ENCODE measurements at regions not wholly inside any gene's neighbourhood (a gene's known extent, or its start where the extent isn't known, plus 50 kb on each side); places are given as distances from the start of the nearest gene placed in this dataset.

DNA sequence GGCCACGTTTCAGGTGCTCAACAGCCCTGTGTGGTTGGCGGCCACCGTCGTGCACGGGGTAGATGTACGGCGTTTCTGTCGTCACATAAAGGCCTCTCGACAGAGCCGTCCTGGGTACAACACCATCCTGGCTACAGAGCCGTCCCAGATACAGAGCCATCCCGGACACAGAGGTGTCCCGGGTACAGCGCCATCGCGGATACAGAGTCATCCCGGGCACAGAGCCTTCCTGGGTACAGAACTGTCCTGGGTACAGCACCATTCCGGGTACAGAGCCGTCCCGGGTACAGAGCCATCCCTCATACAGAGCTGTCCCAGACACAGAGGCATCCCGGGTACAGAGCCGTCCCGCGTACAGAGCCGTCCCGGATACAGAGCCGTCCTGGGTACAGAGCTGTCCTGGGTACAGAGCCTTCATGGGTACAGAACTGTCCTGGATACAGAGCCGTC, 222.7 kb upstream of the SOX1 start:
- no peak for DNase-seq (ENCODE audit: low read depth, low spot score)

DNA sequence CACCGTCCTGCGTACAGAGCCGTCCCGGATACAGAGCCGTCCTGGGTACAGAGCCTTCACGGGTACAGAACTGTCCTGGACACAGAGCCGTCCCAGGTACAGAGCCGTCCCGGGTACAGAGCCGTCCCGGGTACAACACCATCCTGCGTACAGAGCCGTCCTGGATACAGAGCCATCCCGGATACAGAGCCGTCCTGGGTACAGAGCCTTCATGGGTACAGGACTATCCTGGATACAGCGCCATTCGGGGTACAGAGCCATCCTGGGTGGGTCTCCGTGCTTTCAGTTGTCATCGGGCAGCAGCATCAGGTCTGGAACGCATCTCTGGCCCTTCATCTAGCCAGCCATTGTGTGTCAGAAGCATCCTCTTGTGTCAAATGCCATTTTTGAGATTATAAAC, 222.3 kb upstream of the SOX1 start:
- DNase-seq (ENCODE audit: low read depth, low spot score), result no peak

DNA sequence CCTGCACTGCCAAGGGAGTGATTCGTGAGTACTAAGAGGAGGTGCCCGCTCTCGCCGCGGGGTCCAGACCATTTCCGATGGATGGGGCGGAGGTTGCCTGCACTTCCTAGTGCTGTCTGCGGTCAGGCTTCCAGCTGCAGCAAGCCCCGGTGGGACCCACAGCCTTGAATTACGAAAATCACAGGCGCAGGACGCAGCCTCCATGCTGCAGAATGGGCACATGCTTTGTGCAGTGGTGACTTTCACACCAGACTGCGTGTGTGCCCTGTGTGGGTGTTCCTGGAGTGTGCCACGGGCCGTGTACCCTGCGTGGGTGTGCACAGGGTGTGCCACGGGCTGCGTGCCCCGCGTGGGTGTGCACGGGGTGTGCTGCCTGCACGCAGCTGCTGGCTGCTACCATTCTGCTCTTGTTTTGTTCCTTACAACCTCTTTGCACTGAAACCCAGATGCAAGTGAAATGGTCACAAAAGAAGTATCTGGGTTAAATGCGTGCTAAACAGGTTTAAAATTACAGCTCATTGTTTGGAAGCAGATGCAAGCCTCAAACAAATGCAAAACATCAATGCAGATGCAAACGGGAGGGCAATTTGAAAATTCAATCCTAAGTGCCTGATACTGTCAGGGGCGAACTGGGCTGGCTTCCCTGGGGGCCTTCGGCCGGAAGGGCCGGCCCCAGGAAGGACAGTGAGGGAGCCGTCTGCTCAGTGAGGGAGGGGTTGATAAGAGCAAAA, 221.2 kb upstream of the SOX1 start:
- DNase-seq (ENCODE audit: low read depth, low spot score), result peak; percentile 69

DNA sequence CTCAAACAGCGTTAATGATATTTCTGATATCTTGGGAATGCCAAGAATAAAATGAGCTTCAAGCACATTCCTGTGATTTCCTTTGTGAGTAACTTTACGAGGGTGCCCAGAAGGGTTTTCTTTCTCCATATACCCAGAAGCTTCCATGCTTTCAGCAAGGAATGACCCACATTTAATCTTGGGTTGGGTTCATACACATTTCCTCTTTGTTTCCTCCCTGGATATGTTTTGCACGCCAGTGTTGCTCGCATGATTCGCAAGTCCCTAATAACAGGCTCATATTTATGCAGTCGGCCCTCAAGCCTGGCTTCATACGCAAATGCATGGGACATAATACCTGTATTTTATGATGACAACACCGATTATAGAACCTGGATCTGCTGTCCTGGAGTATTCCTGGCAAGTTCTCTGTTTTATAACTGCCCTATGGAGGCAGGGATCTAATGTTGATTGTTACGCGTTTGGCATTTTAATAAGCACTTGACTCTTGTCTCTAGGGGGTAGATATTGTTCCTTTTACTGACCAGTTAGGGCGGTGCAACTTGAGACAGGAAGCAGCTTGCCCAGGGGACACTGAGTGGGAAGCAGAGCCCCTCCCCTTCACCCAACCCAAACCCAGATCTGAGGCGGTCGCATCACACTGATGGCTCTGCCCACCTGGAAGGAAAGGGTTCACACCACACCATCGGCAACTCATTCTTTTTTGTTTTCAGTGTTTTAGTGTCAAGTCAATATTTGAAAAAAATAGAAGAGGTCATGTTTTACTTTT, 220.4 kb upstream of the SOX1 start:
- DNase-seq (ENCODE audit: low read depth, low spot score), result peak; percentile 37

DNA sequence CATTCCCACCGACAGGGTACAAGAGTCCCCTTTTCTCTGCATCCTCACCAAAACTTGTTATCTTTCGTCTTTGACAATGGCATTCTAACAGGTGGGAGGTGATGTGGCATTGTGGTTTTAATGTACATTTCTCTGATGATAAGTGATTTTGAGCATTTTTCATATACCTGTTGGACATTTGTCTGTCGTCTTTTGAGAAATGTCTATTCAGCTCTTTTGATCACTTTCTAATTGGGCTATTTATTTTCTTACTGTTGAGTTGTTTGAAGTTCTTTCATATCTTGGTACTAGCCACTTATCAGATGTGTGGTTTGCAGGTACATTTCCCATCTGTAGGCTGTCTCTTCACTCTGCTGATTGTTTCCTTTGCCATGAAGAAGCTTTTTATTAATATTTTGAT, 219.0 kb upstream of the SOX1 start:
- DNase-seq (ENCODE audit: low read depth, low spot score), result no peak

DNA sequence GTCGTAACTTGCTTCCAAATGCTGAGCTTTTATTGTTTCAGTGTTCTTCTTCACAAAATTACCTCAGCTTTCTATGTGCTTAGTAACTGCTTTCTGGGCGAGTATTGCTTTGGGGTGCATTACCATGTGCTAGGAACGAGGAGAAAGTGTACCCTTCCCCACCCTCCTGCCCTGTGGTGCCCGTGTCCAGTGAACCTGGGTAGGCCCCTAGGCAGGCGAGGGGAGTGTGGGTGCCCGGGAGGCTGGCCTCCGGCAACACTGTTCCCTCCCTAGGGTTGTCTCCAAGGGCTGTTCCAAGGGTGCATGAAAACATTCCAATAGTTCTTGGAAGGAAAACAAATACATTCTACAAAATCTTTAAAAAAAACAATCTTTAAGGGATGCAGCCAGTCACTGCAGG, 216.5 kb upstream of the SOX1 start:
- no peak for DNase-seq (ENCODE audit: low read depth, low spot score)

DNA sequence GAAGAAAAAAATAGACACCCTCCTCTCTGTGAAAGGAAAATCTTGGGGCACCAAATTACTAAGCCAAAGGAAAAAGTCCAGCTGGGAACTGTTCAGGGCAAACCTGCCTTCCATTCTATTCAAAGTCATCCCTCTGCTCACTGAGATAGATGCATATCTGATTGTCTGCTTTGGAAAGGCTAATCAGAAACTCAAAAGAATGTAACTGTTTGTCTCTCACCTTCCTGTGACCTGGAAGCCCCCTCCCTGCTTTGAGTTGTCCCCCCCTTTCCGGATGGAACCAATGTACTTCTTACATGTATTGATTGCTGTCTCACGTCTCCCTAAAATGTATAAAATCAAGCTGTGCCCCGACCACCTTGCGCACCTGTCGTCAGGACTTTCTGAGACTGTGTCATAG, 216.0 kb upstream of the SOX1 start:
- DNase-seq (ENCODE audit: low read depth, low spot score), result no peak

DNA sequence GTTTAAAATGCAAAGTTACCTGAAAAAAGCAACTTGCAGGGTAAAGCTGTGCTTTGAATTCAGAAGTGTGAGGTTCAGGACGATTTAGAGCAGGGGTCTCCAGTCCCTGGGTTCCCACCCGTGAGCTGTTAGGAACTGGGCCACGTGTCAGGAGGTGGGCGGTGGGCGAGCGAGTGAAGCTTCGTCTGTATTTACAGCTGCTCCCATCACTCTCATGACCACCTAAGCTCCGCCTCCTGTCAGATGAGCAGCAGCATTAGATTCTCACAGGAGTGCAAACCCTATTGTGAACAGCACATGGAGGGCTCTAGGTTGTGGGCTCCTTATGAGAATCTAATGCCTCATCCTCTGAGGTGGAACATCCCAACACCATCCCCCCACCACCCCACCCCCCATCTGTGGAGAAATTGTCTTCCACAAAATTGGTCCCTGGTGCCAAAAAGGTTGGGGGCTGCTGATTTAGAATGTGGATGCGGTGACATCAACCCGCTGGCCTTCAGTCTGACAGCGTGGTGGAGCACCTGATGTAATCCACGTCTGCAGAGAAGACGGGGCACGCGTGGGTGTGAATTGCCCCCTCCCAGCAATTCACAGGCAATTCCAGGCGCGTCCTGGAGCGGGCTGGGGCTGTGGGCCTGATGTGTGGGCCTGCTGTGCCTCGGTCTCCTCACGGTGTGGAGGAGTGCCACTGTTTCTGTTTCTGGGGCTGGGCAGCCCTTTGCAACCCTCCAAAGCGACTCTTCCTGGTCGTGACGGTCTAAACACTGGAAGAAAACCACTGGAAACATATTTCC, 214.0 kb upstream of the SOX1 start:
- DNase-seq (ENCODE audit: low read depth, low spot score), result no peak

DNA sequence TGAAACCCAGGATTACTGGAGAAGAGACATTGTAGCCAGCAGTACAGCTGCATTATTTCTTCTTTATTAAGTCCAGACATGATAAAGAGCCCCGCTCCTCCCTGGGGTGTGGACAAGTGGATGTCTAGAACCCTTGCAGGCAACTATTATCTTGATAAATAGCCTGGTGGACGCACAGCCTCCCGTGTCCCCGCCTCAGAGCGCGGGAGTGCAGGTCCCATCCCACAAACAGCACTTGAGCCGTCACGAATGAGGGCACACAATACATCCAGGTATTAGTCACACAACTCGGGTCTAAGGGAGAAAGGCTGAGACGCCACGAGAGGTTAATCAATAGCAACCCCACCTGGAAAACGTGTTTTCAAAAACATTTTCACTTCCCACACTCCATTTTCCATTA, 213.2 kb upstream of the SOX1 start:
- no peak for DNase-seq (ENCODE audit: low read depth, low spot score)

DNA sequence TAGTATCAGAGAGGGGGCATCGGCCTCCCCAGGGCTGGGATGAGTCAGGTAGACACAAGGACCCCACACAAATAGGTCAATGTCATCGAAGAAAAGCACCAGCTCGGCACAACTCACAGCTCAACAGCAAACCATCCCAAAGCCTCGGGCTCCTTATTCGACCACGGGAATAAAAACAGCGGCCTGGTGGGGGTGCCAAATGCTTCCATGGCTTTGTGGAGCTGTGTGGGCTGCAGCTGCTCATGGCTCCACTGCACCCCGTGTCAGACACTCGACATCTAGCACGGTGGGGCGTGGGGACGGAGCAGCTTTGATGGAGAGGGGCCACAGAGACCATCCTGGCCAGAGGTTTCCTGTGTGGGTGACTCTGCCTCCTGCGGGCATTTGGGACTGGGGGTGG, 212.5 kb upstream of the SOX1 start:
- no peak for DNase-seq (ENCODE audit: low read depth, low spot score)

DNA sequence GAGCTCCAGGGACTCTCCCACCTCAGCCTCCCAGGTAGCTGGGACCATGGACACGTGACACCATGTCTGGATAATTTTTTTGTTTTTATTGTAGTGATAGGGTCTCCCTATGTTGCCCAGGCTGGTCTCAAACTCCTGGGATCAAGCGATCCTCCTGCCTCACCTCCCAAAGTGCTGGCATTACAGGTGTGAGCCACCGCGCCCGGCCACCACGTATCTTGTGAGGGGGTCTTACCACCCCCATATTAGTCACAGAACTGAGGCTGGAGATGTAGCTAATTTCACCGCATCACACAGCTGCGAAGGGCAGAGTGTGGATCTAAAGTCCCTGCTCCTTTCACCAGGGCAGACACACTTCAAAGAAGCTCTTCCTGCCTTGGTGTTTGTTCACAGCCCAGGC, 211.8 kb upstream of the SOX1 start:
- no peak for DNase-seq (ENCODE audit: low read depth, low spot score)

DNA sequence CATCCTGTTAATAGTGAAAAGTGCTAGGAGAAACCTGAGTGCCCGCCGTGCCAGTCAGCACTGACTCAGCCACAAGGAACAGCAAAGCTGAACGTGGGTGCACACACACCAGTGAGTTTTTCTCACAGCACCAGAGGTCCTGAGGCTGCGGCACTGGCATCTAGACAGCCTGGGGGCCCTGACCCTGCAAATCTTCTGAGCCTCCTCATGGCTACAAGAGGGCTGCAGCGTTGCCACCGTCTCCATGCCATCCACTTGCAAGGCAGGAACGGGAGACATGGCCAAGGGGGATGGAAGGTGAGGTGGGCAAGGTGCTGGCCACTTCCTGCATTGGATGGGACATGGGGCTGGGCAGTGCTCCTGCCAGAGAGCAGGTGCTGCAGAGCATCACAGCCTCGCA, 211.2 kb upstream of the SOX1 start:
- DNase-seq (ENCODE audit: low read depth, low spot score), result no peak

DNA sequence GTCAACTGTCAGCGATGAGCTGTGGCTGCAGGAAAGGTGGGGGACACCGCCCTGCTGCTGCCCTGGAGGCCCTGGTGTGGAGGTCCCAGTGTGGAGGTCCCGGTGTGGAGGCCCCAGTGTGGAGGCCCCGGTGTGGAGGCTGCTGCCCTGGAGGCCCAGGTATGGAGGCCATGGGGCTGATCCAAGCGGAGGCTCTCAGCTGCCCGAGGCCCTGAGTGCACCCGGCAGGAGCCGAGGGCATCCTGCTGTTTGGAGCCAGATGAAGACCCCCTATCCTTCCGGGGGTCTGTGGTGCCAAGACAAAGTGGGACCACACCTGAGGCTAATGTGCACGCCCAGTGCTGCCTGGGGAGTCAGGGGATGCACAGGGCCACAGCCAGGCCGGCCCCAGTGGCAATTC, 210.4 kb upstream of the SOX1 start:
- no peak for DNase-seq (ENCODE audit: low read depth, low spot score)

DNA sequence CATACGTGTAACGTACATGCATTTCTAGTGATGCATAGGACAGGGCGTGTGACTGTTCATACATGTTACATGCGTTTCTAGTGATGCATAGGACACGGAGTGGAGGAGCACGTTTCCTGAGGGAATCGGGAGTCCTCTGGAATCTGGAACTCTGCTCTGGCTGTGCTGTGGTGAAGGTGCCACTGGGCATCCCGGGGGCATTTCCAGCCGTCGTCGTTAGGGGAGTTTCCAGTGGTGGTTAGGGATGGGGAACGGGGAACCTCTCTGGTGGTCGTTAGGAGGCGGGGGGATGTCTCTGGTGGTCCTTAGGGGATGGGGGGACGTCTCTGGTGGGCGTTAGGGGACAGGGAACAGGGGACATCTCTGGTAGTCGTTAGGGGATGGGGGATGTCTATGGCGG, 209.6 kb upstream of the SOX1 start:
- no peak for DNase-seq (ENCODE audit: low read depth, low spot score)

DNA sequence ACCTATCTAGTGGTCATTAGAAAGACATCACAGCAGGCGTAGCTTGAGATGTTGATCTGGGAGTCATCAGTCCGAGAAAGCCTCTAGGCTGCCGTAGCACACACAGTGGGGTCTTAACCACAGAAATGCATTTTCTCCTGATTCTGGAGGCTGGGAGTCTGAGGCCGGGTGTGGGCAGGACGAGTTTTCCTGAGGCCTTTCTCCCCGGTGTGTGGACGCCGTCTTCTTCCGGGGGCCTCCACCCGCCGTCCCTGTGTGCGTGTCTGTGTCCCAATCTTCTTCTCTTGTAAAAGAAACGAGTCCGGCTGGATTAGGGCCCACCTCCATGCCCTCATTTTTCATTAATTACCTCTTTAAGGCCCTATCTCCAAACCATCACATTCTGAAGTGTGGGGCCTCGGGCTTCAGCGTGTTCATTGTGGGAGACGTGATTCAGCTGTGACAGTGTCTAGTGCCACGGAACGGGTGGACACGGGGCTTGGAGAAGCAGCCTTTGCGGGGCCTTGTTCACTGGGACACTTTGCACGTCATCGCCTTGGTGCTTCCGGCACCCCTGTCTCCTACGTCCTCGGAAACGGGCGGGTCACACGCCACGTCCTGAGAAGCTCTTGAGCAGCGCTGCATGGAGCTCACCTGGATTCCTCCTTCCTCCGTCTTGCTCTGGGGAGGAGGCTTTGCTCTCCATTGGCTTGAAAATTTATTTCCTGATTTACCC, 208.9 kb upstream of the SOX1 start:
- no peak for DNase-seq (ENCODE audit: low read depth, low spot score)

DNA sequence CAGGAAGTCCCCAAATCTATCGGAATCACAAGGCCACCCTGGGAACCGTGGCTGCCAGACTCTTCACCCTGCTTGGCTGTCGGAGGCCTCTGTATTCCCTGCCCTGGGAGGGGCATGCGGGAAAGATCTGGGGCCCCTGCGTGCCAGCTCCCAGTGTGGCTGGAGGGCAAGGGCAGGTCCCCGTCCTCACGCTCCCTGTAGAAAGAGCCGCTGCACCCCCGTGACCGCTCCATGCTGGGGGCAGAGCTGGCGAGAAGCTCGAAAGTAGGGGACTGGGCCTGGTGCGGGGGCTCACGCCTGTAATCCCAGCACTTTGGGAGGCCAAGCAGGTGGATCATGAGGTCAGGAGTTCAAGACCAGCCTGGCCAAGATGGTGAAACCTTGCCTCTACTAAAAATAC, 208.4 kb upstream of the SOX1 start:
- no peak for DNase-seq (ENCODE audit: low read depth, low spot score)

DNA sequence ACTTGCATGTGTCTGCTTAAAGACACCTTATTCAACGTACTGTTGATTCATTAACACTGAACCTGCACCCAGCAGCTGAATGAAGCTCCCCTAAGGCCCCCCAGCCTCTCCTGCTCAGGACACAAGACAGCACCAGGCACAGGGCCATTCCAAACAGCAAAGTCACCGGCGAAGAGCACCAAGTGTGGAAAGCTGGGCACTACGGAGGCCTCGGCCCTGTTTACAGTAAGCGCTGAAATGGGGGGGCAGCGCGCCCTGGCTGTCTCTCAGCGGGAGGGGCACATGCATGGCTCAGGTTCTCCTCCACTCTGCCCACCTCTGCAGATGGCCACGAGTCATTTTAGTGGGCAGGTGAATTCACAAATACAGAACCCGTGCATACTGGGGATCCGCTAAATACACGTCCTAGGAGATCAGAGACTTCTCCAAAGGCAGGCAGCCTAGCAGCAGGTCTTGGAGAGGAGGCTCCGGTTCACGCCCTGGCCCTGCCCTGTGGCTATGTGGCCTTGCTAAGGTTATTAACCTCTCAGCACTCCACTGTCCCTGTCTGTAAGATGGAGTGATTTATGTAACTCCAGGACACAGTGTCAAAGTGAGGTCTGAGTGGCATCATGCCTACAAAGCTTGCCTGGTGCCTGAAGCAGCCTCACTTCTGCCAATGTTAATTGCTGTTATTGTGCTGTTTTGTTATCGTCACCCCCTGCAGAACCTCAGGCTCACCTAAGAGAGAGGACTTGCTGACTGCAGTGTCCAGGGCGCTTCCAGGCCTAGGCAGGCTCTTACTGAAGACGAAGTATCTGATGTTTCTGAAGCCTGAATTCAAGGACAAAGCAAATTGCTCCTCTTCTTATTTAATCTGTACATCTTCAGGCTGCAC, 207.4 kb upstream of the SOX1 start:
- DNase-seq (ENCODE audit: low read depth, low spot score), result peak; percentile 81

DNA sequence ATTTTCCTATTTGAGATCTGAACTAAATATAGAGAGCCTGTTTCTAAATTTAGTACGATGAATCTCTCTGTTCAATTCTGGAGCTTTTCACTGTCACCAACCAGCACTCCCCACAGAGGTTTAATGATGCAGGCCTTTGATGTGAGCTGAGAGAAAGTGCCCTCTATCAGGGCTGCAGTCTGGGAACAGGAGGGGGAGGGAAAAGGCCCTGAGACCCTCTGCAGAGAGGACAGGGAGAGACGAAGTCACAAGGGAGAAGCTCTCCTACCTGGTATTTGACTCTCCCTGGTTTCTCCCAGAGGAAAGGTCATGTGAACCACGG, 206.8 kb upstream of the SOX1 start:
- peak; percentile 15 for DNase-seq (ENCODE audit: low read depth, low spot score)

DNA sequence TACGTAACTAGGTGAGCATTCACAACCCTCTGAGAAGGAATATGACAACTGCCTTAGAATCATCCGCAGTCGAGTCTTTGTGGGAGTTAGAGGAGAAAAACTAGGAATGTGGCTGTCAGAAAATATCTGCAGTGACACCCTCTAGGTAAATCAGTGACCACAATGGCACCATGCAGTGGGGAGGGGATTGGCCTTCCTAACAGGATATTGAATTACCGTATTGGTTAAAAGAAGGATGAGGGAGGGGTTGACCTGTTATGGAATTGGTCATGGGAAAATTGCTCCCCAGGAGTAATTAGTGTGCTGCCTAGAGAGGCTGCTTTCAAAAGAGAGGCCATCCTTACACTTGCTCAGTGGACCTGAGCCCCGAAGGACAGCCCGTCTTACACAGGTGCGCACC, 205.6 kb upstream of the SOX1 start:
- DNase-seq (ENCODE audit: low read depth, low spot score), result no peak

DNA sequence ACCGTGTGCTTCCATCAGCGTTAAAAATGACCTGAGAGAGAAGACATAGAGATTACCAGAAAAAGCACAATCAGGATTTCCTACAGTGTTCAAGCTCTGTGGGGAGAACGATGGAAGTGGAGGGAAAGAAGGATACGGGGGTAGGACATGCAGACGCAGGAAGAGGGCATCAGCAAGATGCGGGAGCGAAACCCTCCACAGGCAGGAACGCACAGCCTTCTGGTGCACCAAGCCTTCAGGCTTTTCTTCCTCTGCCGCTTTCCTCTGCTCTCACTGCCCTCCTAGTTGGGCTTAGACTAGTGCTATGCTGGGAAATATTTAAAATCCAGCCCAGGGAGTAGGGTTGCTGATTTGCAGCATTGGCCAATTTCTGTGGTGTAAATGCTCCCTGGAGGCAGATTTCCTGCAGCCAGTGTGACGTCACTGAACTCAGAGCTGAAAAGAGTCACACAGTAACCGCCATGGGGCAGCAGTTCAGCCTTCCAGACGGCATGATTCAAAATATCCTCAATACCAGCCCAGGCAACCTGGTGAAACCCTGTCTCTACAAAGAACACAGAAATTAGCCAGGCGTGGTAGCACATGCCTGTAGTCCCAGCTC, 205.1 kb upstream of the SOX1 start:
- no peak for DNase-seq (ENCODE audit: low read depth, low spot score)
